Right atrium auricular region (tissue), 2 donors: ENCODE measurements at regions not wholly inside any gene's neighbourhood (a gene's known extent, or its start where the extent isn't known, plus 50 kb on each side); places are given as distances from the start of the nearest gene placed in this dataset.
"Not testable (repeated sequence)": the region's sequence is repeated elsewhere in the genome, so short reads cannot be mapped to it uniquely, and the experiment has no call there.

ENCODE experiments used
- DNase-seq: peaks from one replicate; pipeline ENCODE4 v3.0.0-alpha.2; 2019; ENCODE audit warnings: low spot score
- H3K27ac ChIP-seq, 2 donors: fragments of 200-600 bp; sonication (generic); 1 replicate in 1 of 2; 2 replicates in 1 of 2; pipeline ENCODE4 v1.5.1; 2016 to 2019
- H3K27me3 ChIP-seq, 2 donors: fragments of 200-600 bp; sonication (generic); one replicate each; pipeline versions ENCODE4 v1.5.1 to v1.6.0; 2017 to 2019
- H3K36me3 ChIP-seq: fragments of 200-600 bp; sonication (generic); one replicate; pipeline ENCODE4 v1.5.1; 2016
- H3K4me1 ChIP-seq, 2 donors: fragments of 200-600 bp; sonication (generic); one replicate each; pipeline versions ENCODE4 v1.5.1 to v1.6.0; 2017 to 2019
- H3K4me3 ChIP-seq, 2 donors: fragments of 200-600 bp; sonication (generic); 1 replicate in 1 of 2; 2 replicates in 1 of 2; pipeline ENCODE4 v1.5.1; 2017 to 2019; ENCODE audit warnings: mild to moderate bottlenecking in 1 of 2, moderate library complexity in 1 of 2
- H3K9me3 ChIP-seq, 2 donors: fragments of 200-600 bp; sonication (generic); one replicate each; pipeline ENCODE4 v1.5.1; 2019
- CTCF ChIP-seq, 2 donors: fragments of 200-600 bp; sonication (generic); IDR thresholded peaks; one replicate each; pipeline ENCODE4 v1.5.1; 2019; ENCODE audit warnings: antibody characterized with exemption in 2 of 2

DNA sequence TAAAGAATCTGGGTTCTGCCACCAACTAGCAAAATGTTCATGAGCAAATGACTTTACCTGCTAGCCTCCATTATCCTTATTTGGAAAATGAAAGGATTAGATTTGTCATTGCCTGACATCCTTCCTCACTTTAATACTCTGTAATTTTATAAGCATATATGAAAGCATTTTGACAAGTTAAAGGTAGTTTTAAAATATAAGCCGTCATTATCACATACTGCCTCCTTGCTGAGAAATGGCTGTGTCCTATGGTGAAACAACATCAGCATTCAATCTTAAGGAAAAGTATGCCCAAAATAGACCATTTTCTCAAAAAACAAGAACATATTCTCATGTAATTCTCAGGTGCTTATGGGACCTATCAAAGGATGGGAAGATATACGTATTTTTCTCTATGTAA, 461.2 kb downstream of the SUCLG1 start:
- TF ChIP-seq CTCF (IDR thresholded peaks at IDR 0.05), result no peak
- no peak overlapping the region for H3K27ac ChIP-seq

GRCh38 chr2:83994633-83995179, 464.4 kb downstream of the SUCLG1 start:
- no peaks in the 10 kb centered on the region for H3K27me3 ChIP-seq
- no peaks in the 10 kb centered on the region for H3K4me1 ChIP-seq
- TF ChIP-seq CTCF (IDR thresholded peaks at IDR 0.05), result no peak
- H3K27ac ChIP-seq, result no peak overlapping the region
- peaks cover 0 to under 1% of the 10 kb centered on the region in 2 donors for H3K9me3 ChIP-seq
- H3K4me3 ChIP-seq, result no peak overlapping the region
- no peaks in the 10 kb centered on the region for H3K36me3 ChIP-seq
- DNase-seq, result no peak

More for the DNA sequence above, 461.2 kb downstream of the SUCLG1 start:
- Histone ChIP-seq H3K9me3 (no peaks in the 10 kb centered on the region), H3K36me3 (no peaks in the 10 kb centered on the region), H3K4me3 (no peak overlapping the region), H3K4me1 (no peaks in the 10 kb centered on the region), H3K27me3 (no peaks in the 10 kb centered on the region)
- no peak for DNase-seq

DNA sequence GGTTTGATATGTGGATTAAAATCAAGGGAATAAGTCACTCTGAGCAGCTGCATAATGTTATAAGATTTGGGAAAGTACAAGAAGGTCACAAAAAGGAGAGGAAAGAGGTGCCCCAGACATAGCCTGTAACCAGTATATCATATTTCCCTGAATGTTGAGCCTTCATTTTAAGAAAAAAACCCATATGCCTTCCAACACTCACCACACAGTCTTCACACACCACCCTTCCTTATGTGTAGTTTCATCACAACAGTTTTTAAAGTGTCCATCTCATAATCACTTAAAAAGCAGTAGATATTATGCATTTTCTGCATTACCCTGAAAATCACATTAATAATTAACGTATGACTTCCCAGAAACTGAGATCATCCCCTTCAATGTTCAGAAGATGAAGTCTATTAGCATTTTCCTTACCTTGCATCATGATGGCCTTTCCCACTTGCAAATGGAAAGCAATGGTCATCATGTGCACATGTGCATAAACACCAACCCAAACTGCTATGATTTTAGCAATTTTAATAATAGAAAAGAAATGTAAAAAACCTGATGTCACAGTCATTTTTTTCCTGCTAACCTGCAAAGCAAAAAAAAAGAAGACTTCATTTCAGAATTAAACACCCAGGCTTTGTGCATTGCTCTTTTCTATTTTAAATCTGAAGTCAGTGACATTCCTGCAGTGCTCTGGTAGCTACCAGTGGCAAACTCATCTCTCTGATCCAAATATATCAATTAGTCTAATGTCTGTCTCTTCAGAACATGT, 465.0 kb downstream of the SUCLG1 start:
- TF ChIP-seq CTCF (IDR thresholded peaks at IDR 0.05), result no peak
- DNase-seq, result no peak
- Histone ChIP-seq H3K9me3 (peaks cover 0 to 7% of the 10 kb centered on the region in 2 donors), H3K36me3 (no peaks in the 10 kb centered on the region), H3K4me3 (no peak overlapping the region), H3K27ac (no peak overlapping the region), H3K27me3 (no peaks in the 10 kb centered on the region), H3K4me1 (no peaks in the 10 kb centered on the region)

- no peak overlapping the region for H3K4me3 ChIP-seq
- no peak for DNase-seq
- H3K9me3 ChIP-seq, result peaks cover 0 to 10% of the 10 kb centered on the region in 2 donors
- H3K36me3 ChIP-seq, result no peaks in the 10 kb centered on the region
- H3K27ac ChIP-seq, result no peak overlapping the region
- no peaks in the 10 kb centered on the region for H3K27me3 ChIP-seq
- no peaks in the 10 kb centered on the region for H3K4me1 ChIP-seq
- no peak for TF ChIP-seq CTCF (IDR thresholded peaks at IDR 0.05)
These were observed 467.1 kb downstream of the SUCLG1 start for GRCh38 chr2:83991992-83992391.

DNA sequence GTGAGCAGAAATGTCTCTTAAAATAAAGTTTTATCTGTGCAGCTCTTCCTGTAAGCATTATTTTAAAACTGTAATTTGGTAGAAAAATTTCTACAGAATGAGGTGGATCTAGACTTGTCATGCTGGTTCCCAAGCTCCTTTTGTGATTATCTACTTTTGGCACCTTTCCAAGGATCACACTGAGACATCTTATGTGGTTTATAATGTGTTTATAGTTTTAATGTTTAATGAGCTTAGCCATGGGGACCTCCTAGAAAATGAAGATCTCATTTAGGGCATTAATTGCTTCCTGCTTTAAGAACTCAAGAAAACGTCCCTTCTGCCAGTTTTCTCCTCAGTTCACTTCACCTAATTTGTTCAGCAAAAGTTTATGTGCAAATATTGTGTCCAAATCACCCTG, 468.4 kb downstream of the SUCLG1 start:
- Histone ChIP-seq H3K27ac (no peak overlapping the region), H3K27me3 (no peaks in the 10 kb centered on the region), H3K4me1 (no peaks in the 10 kb centered on the region), H3K4me3 (no peak overlapping the region), H3K36me3 (no peaks in the 10 kb centered on the region), H3K9me3 (peaks cover 0 to 16% of the 10 kb centered on the region in 2 donors)
- DNase-seq, result no peak
- TF ChIP-seq CTCF (IDR thresholded peaks at IDR 0.05), result no peak

DNA sequence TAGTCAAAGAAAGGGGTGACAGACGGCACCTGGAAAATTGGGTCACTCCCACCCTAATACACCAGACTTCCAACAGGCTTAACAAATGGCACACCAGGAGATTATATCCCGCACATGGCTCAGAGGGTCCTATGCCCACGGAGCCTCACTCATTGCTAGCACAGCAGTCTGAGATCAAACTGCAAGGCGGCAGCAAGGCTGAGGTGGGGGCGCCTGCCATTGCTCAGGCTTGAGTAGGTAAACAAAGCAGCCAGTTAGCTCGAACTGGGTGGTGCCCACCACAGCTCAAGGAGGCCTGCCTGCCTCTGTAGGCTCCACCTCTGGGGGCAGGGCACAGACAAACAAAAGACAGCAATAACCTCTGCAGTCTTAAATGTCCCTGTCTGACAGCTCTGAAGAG, 482.5 kb downstream of the SUCLG1 start:
- not testable (repeated sequence) for H3K27me3 ChIP-seq, H3K4me3 ChIP-seq, DNase-seq, H3K4me1 ChIP-seq, H3K27ac ChIP-seq, H3K36me3 ChIP-seq, H3K9me3 ChIP-seq
